Erythroblast (primary cell): ENCODE measurements at regions not wholly inside any gene's neighbourhood (a gene's known extent, or its start where the extent isn't known, plus 50 kb on each side); places are given as distances from the start of the nearest gene placed in this dataset.

Experiments
- GATA1 ChIP-seq: IDR thresholded peaks from 2 replicates; pipeline ENCODE4 v1.6.1; 2011; ENCODE audit warnings: low read depth, mild to moderate bottlenecking, control low read depth, low read length, moderate library complexity
- POLR2A ChIP-seq: IDR thresholded peaks from 2 replicates; pipeline ENCODE4 v1.6.1; 2011; ENCODE audit warnings: mild to moderate bottlenecking, low read length

- TF ChIP-seq POLR2A (no peak), GATA1 (no peak)
Observed at GRCh38 chr10:21043044-21043443, 145.9 kb upstream of the NEBL start.
